HG02623 (cell line): ENCODE measurements at regions not wholly inside any gene's neighbourhood (a gene's known extent, or its start where the extent isn't known, plus 50 kb on each side); places are given as distances from the start of the nearest gene placed in this dataset.

ENCODE experiments used
- ATAC-seq: cut with Tn5 transposase; IDR thresholded peaks from one replicate; pipeline ENCODE4 v1.9.1; 2021; ENCODE audit warnings: moderate library complexity; ENCODE audit not compliant: unreplicated experiment

DNA sequence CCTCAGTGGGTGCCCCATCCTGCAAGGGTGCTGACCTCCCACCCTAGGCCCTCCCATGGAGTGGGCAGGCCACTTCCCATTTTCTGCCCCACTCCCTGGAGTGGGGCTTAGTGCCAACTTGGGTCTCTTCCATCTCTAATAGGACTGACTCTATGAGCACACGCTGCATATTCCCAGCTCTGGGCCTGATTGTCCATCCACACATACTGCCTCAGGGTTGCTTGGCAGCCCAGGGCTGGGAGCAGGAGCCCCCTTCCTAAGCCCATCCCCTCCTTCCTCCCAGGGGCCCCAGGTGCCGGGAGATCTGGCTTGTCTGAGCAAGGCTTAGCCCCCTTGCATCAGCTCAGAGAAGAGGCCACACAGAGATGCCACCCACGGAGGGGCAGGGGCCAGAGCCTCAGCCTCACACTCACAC lies 55.1 kb downstream of the PJA1 start:
- ATAC-seq, result no peak

DNA sequence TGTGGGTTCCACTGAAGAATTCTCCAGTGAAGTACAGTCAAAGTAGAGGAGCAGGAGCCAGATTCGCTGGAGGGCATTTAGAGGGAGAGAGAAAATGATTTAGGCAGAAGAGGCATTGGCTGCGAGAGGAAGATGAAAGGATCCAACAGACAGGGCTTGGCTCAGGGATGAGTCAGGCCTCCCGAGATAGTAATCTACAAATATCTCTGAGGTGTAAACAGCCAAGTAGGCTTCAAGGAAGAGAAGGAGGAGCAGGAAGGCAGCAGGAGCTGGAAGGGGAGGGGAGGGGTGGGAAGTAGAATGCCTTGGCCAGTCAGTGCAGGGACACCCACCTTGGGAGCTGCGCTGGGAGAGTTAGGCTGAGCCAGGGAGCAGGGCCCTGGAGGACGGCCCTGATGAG lies 55.5 kb downstream of the PJA1 start:
- ATAC-seq, result no peak

DNA sequence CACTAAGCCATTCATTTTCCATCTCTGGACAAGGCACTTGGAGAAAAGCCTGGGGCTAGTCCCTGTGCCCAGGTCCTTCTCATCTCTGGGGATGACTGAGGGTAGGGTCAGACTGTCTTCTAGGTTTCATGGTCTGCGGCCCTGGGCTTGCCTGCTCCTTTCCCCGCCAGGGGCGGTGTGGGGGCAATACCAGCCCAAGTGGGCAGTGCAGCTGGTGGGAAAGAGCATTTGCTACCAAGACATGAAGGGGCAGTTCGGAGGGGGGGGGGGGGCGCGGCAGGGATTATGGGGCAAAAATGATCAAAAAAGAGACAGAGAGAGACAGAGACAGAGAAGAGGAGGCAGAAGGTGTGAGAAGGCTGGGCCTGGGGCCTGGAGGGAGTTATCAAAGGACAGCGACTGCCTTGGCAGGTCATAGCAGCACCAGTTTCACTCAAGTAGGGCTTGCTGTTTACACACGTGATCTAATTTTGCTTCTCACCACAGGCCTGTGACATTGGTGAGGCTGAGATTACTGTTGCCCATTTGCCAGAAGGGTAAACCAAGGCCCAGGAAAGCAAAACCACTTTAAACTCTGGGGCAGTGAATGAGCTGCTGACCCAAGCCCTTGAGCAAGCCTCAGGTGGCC lies 56.1 kb downstream of the PJA1 start:
- no peak for ATAC-seq

DNA sequence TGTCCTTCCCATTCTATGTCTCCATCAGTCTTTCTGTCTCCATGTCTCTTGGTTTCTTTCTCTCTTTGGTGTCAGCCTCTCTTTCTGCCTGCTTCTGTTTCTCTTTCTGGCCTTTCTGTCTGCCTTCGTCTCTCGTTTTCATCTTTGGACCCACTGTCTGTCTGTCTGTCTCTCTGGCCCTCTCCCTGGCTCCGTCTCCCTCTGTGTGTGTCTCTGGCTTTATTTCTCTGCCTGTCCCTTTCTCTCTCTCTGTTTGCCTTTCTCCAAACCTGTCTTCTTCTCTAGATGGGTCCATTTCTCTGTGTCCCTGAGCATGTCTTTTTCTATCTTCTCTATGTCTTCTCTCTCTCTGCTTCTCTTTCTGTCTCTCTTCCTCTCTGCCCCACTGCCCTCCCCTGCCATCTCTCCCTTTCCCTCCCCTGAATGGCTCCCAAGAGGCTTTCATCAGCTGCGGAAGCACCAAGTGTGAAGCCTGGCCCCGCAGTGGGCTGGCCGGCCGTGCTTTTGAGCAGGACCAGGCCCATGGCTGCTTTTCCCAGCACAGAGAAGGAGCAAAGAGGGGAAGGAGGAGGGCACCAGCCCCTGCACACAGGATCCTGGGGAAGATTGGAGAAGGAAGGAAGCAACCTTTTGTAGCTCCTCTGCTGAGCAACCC lies 57.4 kb downstream of the PJA1 start:
- no peak for ATAC-seq

DNA sequence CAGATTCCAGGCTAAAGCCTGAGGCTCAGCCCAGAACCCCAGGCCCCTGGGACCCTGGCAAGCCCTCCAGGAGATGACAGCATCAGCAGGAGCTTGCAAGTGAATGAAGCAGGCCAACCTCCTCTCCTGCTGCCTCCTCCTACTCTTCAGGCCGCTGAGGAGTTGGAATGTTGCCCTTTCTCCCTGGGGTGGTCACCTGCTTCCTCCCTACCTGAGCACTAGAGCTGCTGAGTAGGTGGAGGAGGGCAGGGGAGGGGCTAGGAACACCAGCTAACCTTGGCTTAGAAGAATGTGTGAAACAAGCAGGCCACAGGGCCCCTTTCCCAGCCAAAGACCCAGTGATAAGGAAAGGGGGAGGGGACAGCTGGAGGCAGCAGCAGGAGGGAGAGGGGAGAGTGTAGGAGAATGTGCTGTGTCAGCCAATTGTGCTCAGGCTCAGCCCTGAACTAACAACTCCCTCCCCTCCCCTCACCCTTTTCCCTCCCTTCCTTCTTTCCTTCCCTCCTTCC lies 58.0 kb downstream of the PJA1 start:
- no peak for ATAC-seq

DNA sequence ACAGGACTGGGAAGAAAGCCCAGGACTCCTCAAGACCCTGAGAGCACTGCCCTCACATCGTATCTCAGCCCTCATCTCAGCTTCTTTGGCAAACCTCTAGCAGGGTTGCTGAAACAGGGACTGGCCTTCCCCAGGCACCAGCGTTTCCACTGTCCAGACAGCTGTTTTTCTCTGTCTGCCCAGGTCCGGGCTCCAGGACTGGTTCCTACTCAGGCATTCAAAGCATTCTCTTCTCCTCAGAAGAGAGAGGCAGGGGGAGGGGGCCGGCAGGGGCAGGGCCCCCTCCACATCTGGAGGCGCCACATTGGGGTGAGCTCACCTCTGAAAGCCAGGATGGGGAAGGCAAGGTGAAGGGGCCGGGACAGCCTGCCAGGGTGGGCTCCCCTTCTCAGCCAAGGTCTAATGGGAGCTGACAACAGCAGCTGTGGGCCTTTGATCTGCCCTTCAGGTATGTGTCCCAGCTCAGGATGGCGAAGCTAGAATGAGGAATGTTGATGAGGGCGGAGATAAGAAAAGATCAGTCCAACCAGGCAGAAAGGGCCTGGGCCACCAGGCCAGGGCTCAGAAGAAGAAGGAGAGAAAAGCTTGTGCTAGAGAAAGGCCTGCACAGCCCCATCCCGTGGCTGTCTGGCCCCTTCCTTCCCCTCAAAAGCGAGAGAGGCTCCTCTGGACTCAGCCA lies 60.4 kb downstream of the PJA1 start:
- ATAC-seq, result no peak

DNA sequence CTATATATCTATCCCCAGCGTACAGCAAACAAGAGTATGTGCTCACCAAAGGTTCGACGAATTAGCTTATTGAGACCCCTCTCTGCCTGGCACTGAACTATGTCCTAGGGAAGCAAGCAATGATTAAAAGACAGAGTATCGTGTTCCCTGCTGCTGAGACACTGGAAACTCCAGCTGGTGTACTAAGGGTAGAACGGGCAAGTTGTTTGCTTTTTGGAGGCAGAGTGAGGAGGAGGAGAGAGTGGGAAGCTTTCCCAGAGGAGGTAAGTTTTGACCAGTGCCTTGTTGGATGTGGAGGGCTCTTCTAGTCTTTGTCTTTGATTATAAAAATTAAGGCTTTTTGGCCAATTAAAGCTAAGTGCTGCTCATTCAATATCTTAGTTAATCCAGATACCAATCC lies 61.7 kb downstream of the PJA1 start:
- no peak for ATAC-seq

DNA sequence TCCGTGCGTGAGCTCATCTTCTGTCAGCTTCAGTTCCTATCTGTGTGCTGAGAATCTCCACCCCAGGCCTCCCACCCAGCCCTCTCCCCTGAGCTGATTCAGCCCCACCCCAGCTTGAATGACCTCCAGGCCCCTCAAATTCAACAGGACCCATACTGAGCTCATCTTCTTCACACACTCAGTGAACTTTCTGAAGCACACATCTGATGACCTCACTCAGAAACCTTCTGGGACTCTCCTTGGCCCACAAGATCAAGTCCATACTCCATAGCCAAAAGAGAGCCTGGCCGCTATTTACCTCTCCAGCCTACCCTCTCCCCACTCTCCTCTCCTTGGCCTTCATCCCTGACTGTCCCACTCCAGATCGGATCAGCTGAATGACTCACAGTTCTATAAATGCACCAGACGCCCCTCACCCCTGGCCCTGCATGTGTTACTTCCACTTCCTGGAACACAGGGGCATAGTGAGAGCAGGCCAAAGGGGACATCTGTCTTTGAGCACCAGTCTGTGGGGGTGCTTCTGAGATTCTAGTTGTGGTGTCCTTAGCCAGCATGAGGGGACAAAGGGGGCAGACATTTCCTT lies 62.5 kb downstream of the PJA1 start:
- no peak for ATAC-seq

DNA sequence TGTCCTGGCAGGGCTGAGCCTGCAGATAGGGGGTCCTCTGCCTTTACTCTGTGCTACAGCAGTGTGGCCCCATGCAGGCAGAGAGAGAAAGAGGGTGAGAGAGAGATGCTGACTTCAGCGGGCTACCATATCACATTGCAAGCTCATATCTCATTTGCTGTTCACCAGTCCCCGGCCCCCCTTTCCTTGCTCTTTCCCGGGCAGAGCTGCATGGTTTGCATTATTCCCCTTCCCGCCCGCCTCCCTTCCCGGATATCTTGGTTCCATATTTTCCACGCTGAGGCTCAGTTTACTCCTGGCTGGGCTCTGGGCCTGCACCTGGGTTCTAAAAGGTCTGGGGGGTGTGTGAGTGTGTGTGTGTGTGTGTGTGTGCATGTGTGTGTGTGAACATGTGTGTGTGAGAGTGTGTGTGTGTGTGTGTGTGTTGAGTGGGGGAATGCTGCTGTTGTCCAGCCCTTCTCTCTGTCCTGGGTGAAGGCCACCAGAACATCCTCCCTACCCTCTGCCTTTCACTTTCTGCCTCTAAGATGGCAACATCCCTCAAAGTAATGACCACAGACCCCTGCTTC lies 63.5 kb downstream of the PJA1 start:
- no peak for ATAC-seq

DNA sequence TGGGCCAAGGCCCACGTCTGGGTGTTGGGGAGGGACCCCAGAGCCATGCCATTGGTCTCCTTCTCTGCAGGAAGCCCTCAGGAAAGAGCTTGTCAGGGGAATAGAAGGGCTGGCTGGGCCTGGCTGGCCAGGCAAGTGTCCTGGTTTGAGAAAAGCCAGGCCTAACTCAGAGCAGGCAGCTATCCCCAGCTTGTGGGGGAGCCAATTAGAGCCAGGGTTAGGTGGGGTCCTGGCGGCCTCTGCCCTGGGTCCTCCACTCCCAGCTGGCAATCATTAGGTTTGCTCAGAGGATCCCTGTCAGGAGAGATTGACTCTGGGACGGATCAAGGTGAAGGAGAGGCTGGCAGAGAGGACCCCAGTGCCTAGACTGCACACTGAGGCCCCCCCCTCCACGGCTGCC lies 64.8 kb downstream of the PJA1 start:
- no peak for ATAC-seq

DNA sequence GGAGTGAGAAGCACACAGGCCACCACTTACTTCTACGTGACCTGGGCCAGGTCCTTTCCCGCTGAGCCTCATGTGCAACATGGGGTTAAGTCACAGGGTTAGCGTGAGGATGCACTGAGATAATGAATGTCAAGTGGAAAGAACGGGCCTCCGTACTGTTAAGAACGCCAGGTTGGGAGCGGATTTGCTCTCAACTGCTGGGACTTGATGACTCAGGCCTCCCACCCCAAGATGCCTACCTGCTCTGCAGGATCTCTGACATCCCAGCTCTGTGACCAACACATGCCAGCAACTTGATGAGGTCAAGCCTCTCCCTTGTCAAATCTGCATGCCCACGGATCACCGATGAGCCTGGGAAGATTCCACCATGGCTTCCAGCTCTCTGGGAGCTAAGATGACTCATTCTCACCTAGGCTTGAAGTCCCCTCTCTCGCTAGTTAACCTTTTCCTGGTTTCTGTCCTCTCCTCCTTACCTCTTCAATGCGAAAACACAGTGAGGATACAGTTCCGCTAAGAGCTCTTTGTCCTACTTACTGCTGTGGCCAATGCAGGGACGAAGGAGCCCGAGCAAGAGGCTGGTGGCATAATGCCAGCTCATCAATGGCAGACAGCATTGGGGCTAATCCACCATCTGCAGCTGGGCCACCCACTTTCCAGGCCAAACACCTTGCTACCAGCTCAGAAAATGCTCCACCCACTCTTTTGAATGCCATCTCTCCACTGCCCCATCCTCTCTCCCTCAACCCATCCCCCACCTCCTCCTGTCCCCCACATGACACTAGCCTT lies 67.6 kb downstream of the PJA1 start:
- no peak for ATAC-seq

DNA sequence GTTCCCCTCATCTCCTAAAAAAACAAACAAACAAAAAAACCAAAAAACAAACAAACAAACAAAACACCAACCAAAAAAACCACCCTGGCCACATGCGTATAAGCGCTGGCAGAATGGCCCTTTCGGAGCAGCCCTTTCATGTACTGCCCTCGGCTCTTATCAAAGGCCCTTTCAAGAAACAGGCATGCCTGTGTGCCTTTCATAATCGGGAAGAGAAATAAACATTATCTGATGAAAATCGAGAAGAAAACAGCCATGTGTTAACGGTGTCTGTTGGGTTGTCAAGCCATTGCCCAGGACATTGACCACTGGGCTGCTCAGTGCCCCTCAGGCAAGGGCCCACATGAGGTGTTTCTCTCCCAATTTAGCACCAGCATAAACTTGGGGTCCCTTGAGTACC lies 68.3 kb downstream of the PJA1 start:
- no peak for ATAC-seq

DNA sequence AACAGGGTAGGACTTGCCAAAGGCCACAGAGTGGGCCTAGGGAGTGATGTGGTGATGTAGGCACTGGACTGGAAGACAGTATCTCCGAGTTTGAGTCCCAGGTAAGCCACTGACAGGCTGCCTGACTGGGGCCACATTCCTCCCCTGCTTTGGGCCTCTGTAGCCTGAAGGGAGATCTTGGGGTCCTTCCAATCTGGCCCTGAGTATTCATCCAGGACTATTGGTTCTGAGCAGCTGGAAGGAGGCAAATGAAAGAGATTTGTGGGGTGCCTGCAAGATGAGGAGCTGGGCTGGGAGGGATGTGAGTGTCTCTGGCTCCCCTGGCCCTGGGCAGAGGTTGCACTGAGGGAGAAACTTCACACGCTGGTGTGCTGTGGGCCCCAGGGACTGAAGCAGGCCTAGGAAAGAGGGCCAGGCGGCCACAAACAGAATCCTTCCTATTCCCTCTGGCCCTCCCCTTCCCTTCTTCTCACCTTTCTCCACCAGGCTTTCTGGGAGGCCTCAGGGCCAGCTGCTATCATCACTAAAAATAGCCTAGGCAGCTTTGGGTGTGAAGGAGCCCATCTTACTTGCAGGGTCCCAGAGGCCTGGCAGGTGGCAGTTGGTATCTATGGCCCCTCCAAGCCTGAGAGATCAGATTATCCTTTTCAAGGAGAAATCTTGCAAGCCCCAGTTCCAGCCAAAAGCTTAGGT lies 70.1 kb downstream of the PJA1 start:
- no peak for ATAC-seq

DNA sequence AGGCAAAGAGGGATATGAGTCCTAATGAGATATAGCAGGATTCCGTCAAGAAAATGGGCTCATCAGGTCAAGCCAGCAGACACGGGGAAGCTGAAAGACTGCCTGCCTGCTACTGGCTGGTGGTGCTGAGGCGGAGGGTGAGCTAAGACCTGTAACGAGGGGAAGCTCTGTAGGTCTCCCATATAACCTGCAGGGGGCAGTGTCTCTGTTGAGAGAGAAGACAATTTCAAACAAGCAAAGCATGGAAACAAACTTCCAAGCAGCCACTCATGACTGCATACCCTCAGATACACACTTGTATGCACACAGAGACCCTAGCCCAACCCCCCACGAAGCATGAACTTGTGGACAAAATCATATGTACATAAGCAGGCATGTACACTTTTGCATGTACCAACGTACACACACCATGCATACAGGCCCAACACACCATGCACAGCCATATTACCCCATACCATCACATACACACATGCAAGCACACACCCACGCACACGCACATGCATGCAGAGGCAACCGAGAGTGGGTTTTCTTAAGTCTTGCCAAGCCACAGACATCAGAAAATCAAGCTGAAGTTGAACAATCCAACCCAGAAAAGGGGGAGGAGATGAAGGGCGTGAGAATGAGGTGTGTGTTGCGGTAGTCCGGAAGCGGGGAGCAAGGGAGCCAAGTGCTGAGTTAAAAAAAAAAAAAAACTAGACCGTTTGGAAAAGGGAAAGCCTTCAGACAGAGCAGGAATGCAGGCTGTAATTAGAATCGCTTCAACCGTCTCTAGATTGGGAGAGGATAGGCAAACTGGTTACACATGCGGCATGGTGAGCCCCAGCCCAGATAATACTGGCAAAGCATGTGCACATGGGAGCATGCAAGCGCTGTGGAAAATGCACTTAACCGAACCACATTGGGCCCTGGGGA lies 71.0 kb downstream of the PJA1 start:
- ATAC-seq, result no peak

DNA sequence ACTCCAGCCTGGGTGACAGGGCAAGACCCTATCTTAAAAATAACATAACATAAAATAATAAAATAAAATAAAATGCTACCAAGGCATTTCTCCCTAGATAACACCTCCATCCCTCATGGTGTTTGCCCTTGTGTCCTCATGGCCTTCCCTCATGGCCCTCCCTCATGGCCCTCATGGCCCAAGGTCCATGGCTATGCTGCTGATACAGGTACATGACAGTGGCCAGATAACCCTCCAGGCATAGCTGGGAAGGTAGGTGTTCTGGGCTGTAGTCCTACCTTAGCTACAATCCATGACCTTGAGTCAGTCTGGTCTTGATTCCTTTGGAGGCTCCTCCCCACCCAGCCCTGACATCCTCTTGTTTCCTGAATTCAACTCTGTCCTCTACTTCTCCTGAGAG lies 75.2 kb downstream of the PJA1 start:
- ATAC-seq, result no peak

DNA sequence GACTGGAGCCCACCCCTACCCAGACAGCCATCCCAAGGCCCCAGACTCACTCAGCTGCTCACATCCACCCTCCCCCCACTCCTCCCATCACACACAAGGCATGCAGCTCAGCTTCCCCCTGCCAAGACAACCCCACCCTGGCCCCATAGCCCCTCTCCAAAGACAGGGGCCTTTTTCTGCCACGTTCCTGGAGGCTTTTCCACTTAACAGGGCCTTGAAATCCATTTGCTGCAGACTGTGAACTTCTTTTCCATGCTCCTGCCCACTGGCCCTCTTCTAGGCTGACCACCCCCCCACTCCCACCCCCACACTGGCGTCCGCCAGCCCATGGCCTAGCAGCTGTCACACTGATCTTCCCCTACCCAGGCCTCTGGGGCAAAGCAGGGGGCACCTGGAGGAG lies 76.0 kb downstream of the PJA1 start:
- ATAC-seq, result no peak

DNA sequence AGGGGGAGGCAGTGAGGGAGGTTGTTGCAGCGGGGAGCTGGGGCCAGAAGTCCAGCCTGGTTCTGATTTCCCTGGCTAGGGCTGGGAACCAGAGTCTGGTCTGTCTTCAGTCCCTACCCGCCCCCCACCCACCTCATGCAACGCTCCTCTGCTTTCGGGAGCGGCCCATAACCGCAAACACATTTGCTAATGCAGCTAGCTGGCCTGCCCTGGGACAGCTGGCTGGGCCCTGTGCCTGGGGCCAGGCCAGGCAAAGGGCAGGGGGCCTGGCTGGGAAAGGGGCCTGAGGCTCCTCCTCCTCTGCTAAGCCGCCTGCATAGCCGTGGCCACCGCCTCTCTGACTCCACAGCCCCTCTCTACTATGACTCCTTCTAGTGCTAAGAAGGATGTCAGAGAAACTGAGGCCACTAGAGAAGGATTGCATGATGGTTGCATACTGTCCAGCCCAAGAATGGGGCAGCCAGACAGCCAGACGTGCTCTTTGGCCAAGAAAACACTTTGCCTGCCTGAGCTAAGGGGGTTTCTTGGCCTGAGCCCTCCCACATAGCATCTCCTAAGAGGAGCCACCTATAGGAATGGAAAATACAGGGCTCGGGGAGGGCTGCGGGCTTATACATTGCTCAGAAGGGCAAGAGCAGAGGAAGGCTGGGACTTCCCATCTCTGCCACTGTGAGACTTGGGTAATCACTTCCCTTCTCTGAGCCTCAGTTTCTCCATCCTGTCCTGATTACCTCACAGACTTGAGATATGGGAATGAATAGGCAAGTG lies 76.9 kb downstream of the PJA1 start:
- no peak for ATAC-seq

DNA sequence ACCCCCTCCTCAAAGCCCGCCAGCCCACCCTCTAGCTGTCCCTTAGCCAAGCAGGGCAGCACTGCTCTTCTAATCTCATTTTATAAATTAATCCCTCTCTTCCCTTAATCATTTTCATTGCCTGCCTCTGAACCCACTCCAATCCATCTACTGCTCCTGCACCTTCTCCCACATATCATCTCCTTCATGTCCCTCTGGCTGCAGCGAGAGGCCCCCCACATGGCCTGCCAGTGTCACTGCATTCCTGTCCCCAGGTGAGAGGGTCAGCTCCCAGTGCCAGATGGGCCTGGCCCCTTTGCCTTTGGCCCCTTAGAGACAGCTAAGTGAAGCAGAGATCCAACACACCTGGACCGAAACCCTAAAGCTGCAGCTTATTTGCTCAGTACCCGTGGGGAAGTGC lies 79.4 kb downstream of the PJA1 start:
- ATAC-seq, result no peak
